ENCODE measurements at regions not wholly inside any gene's neighbourhood (a gene's known extent, or its start where the extent isn't known, plus 50 kb on each side); places are given as distances from the start of the nearest gene placed in this dataset.
"Not testable (repeated sequence)": the region's sequence is repeated elsewhere in the genome, so short reads cannot be mapped to it uniquely, and the experiment has no call there.

DNA sequence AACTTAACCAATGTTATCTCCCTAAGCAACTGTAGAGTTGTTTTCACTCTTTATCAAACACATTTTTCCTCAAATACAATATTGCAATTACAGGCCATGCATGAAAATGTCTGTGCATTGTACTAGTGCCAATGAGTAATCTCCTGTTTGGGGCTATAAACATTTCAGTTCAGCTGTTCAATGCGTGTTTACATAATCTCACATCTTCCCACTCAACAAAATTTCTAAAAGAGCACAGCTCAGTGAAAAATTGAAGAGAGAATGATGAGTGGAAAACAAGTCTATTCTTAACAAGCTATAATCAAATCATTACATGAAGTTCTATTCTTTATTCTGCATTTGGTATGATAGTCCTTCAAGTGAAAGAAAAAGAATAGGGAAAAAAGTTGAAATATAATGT, 780.5 kb upstream of the CDH9 start:
- no peak for DNase-seq

DNA sequence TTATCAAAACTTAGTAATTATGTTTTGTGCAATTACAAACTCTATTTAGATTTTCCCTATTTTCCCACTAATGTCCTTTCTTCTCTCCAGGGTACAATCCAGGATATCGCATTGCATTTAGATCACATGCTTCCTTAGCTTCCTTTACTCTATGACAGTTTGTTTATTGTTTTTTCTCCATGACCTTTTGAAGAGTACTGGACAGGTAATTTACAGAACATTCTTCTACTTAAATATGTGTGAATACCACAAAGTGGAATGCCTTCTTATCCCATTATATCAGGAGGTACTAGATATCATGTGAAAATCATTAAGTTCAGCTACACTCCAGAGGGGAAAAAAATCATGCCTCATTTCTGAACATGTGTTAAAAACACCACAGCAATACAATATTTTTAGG, 776.6 kb upstream of the CDH9 start:
- DNase-seq: no peak

- no peak for DNase-seq
These were observed 775.9 kb upstream of the CDH9 start for GRCh38 chr5:27814286-27814685.

DNA sequence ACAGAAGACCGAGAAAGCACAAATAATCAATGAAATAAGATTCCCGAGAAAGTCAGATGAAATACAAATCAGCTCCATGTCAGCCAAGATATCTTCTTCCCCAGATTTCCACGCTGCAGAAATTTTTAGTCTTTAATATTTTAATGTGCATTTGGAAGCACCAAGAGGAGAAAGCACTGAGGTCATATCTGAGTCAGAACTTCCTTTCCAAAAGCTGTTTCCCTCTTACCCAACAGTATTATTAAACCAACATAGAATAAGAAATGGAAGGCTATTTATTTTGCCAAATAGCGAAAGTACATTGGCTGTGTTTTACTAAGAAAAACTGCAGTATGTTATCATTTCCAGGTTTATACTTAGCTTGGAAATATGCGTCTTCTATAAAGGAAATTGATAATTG, 772.1 kb upstream of the CDH9 start:
- DNase-seq: peak; percentile 23

DNA sequence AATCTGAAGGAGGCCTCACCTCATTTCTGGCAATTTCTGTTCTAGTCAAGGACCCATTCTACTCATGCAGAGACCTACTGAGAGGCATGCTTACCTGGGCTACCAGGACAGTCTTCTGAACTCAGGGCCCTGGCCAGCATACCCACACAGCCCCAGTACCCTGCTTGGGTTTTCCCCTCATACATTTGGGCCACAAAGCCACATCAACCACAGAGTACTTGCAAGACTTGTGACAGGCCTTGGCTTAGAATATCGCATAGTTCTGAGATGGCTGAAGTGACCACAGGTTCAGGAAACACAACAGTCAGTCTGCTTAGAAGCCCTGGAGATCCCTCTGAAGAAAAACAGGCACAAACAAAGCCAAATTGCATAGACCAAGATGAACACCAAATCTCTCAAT, 758.8 kb upstream of the CDH9 start:
- DNase-seq: no peak

DNA sequence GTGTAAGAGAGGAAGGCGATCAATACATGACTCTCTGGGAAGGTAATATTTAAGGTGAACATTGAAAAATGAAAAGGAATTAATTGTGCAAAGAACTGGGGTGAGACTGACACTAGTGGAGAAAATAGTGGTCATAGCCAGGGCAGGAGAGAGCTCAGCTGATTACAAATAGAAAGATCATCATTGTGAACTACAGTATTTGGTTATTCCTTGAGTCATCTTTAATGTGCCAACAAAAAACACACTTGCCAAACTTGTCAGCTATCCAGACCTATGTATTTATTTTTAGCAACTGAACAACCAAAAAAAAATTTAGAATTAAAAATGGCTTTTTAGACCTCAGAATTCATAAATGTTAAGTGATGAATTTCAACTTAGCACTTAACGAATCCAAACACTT, 749.8 kb upstream of the CDH9 start:
- no peak for DNase-seq

DNA sequence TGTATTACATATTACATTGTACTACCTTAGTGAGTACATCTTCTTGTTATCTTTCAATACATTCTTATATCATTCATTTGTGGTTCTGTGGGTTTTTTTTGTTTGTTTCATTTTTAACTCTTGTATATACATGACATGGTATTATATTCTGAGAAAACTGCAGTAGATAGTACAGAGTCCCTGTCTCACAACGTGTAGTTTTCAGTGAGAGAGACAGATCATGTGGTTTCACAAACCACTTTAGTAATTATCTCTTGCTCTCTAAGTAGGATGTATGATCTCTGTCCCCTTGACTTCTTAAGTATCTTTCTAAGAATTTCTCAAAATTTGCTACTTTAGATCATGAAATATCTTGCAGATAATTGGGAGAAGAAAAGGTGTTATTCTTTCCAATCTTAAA, 745.9 kb upstream of the CDH9 start:
- no peak for DNase-seq

DNA sequence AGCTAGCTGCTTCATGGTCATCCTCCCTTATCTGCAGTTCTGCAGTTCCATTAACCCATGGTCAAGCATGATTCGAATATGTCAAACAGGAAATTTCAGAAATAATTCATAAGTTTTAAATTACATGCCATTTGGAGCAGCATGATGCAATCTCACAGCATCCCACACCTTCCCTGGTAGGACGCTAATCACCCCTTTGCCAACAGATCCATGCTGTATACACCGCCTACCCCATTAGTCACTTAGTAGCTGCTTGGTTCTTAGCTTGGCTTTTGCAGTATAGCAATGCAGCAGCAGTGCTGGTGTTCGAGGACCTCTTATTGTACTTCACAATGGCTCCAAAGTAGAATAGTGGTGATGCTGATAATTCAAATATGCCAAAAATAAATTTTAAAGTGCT, 739.7 kb upstream of the CDH9 start:
- no peak for DNase-seq

- DNase-seq: no peak
These were observed 735.2 kb upstream of the CDH9 start for GRCh38 chr5:27773636-27774035.

- no peak for DNase-seq
These were observed 734.8 kb upstream of the CDH9 start for GRCh38 chr5:27773166-27773565.

DNA sequence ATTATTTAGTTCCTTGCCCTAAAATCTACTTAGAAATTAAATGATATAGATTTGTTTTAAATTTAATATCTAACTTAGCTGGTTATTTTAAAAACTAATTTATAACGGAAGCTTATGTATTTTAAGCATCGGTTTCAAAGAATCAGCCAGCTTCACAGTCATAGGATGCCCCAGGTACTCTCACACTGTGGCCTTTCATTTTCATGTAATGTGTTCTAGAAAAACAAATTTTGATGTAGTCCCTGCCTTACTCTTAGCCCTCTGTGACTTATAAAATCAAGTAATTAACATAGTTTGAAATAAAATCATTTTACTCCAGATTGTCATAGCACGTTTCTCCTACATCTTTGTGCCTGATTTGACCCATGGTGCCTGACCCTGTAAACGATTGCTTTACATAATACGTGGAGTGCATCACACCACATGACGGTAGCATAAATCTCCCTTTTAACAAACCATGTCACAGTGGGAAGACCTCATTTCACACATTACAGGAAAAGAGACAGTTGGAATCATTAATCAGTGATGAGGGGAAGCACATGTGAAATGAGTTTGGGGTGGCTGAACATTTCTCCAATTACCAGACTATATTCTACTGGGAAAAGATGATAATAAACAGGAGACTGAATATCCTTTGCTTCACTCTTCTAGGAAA, 731.5 kb upstream of the CDH9 start:
- no peak for DNase-seq

DNA sequence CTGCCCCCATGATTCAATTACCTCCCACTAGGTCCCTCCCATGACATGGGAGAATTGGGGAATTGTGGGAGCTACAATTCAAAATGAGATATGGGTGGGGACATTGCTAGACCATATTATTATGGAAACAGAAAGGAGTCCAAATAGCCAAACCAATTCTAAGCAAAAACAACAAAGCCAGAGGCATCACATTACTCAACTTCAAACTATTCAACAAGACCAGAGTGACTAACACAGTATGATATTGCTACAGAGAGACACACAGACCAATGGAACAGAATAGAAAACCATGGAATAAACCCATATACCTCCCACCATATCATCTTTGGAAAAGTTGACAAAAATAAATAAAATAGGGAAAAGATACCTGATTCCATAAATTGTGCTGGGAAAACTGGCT, 710.5 kb upstream of the CDH9 start:
- DNase-seq: peak; percentile 1

GRCh38 chr5:27743383-27743979, 705.1 kb upstream of the CDH9 start:
- DNase-seq: not testable (repeated sequence)

- no peak for DNase-seq
These were observed 704.4 kb upstream of the CDH9 start for GRCh38 chr5:27742805-27743204.

DNA sequence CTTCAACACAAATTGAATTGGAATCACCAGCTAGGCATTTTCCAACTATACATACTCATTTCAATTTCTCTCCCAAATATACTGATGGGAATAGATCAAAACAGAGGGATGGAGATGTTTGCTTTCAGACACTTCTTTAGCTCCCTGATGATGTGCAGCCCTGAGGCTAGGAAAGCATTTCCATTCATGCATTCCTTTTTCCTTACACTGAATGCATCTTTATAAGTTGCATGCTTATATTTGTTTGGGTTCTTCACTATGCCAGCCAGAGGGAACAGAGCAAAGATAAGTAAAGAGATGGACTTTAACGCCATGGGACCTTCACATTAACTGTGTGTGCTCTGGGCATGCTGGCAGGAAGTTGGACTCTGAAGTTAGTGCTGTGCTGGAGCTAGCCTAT, 696.5 kb upstream of the CDH9 start:
- DNase-seq: no peak

DNA sequence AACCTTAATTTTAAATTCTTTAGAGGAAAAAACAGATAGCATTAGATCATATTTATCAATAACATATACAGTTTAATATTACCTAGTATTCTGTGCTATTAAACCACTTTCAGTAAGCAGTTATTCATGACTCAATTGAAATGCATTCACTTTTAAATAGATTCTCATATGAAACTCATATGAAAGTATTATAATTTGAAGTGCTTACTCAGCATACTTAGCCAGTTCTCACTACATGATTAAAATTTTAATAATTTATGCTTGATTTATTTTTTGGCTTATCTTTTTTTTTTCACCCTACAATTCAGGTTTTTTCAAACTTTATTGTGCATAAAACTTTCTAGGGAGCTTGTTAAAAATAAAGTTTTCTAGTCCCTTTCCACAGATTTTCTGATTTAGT, 694.9 kb upstream of the CDH9 start:
- no peak for DNase-seq

GRCh38 chr5:27727254-27727653, 688.9 kb upstream of the CDH9 start:
- DNase-seq: no peak

- DNase-seq: no peak
These were observed 684.0 kb upstream of the CDH9 start for GRCh38 chr5:27722337-27722736.

DNA sequence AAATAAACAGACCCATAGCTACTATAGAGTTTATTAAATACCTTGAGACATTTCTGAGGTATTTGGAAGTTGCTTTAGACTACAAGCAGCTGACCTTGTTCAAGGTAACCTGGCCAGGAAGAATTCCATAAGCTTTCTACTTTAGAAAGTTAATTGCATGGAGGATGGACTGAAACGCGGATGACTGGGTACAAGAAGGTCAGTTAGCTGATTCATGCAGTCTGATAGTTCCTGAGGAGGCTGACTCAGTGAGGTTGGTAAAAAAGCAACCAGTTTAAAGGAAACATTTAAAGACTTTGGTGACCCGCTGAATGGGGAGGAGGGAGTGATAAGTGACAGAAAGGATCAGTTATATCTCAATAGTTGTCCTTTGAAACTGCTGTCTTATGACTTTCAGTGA, 670.1 kb upstream of the CDH9 start:
- peak; percentile 24 for DNase-seq

GRCh38 chr5:27706832-27707231, 668.4 kb upstream of the CDH9 start:
- peak; percentile 42 for DNase-seq

DNA sequence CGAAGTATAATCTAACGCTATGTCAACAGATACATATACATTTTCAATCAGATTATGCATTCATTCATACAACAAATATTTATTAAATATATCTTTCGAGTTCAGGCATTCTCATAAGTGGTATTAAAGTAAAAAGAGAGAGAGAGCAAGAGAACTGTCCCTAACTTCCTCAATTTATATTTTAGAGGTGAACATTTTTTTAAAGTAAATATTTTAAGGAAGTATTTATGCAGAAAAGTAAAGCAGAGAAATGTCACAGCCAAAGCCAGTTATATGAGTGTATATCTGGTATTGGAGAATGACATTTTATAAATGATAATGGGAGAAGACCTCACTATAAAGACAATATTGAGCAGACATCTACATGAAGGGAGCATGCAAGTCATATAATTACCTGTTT, 667.3 kb upstream of the CDH9 start:
- DNase-seq: no peak

DNA sequence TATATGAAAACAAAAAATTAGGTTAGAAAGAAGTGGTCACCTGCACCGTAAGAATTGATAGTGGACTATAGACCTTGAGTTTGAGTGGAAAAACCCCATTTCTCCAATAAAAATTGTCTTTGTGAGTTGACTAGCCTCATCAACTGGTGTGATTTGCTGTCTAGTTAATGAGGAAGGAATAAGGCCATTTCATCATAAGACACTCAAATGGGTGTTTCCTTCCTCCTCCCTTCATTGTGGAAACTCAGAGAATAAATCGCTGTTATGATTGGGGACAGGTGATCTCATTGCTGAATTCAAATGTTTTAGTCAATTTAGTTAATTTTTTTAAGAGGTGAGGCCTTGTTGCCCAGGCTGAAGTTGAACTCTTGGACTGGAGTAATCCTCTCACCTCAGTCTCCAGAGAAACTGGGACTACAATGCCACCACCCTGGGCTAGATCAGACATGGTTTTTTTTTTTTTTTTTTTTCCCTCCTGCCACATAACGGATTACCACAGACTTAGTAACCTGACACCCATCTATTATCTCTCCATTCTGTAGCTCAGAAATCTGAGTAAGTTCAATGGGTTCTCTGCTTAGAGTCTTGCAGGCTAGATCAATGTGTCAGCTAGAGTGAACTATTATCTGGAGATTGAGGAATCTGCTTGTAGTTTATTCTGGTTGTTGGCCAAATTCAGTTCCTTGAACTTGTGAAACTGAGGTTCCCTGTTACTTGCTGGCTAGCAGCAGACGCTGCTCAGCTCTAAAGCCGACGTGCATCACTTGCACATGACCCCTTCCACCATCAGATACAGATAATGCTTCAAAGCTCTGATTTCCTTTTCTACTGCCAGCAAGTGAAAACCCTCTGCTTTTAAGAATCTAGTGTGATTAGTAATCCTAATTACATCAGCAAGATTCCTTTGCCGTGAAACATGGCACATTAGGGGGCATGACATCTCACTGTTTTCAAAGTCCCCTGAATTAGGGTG, 663.8 kb upstream of the CDH9 start:
- peak; percentile 76 for DNase-seq

DNA sequence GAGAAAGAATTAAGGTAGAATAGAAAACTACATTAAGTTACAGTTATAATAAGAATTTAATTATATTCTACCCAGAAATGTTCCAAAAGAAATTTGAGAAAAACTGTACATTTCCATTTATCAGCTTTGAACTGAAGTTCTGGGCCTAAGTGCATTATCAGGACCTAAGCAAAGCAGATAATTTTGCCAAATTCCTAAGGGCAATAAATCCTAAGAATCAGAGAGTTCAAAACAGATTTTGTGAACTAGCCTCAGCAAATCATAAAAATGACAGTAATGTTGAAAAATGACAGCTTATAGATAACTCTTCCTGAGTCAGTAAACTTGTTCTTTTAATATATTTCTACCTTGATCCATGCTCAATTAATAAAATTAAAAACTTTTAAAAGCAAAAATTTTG, 662.1 kb upstream of the CDH9 start:
- DNase-seq: no peak

GRCh38 chr5:27682600-27682999, 644.2 kb upstream of the CDH9 start:
- DNase-seq: peak; percentile 1
